ENCODE measurements at regions not wholly inside any gene's neighbourhood (a gene's known extent, or its start where the extent isn't known, plus 50 kb on each side); places are given as distances from the start of the nearest gene placed in this dataset.

DNA sequence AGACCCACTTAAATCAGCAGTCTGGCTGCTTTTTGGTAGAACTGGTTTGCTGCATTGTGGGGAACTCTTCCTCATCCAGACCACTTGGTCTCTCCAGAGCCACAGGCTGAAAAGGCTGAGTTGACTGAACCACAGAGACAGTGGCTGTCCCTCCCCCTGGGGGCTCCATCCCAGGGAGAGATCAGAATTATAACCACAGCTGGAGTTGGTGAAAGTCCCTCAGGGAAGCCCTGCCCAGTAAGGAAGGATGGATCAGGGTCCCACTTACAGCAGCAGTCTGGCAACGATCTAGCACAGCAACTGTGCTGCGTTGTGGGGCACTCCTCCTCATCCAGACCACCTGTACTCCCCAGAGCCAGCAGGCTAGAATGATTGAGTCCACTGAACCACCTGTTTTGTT, 212.7 kb downstream of the SOX3 start:
- Histone ChIP-seq H3K9ac (ENCODE audit: insufficient read depth in 1 of 2, low read depth in 2 of 2, low read length in 2 of 2) (no peak overlapping the region), H2AFZ (ENCODE audit: low read depth, low read length) (no peak overlapping the region), H3K9me3 (replicated peaks; ENCODE audit: control insufficient read depth, insufficient read depth, low read depth, low read length) (no peaks in the 10 kb centered on the region), H3K4me1 (replicated peaks in 1 of 2; ENCODE audit: control insufficient read depth in 2 of 2, insufficient read depth in 2 of 2, low read length in 2 of 2) (no peaks in the 10 kb centered on the region), H3K79me2 (ENCODE audit: control insufficient read depth, insufficient read depth, low read length) (no peaks in the 10 kb centered on the region), H3K4me2 (ENCODE audit: insufficient read depth, low read length) (no peak overlapping the region), H3K36me3 (ENCODE audit: control insufficient read depth, insufficient read depth, low read length) (no peaks in the 10 kb centered on the region), H3K9me1 (ENCODE audit: control insufficient read depth, insufficient read depth, low read length) (no peaks in the 10 kb centered on the region), H3K27ac (ENCODE audit: extremely low read depth, low read depth, low read length) (no peak overlapping the region), H3K27me3 (ENCODE audit: control insufficient read depth in 2 of 2, insufficient read depth in 2 of 2, low read length in 2 of 2) (no peaks in the 10 kb centered on the region), H3K4me3 (no peak overlapping the region), H4K20me1 (replicated peaks; ENCODE audit: control insufficient read depth, insufficient read depth, low read length) (no peaks in the 10 kb centered on the region)
- in situ Hi-C loops (cut with MboI) (no loop called here), intact Hi-C loops (cut with micrococcal nuclease) (no loop called here)
- ChIA-PET CTCF (ENCODE audit: low intra/inter-chr PET ratio) (no interaction called here), POLR2A (no interaction called here)
- DNase-seq (ENCODE audit: extremely low read depth in 1 of 4, low spot score in 3 of 4): no peak
- no CpG with 5 or more reads among the region's 2 CpGs for WGBS (ENCODE audit: insufficient coverage, low coverage, missing lambda C conversion rate)
- TF ChIP-seq SRSF3 (IDR thresholded peaks at IDR 0.05; ENCODE audit: insufficient read depth, low read length): no peak
- TF ChIP-seq HDAC3 (IDR thresholded peaks at IDR 0.05; ENCODE audit: borderline replicate concordance, partially characterized antibody): no peak
- TF ChIP-seq TCFL5 (CRISPR knock-in tag; conservative IDR thresholded peaks at IDR 0.05): no peak
- FAIRE-seq: no peak
- no TSS peak for BruUV-seq (replicated peaks)
- no peak for ATAC-seq

DNA sequence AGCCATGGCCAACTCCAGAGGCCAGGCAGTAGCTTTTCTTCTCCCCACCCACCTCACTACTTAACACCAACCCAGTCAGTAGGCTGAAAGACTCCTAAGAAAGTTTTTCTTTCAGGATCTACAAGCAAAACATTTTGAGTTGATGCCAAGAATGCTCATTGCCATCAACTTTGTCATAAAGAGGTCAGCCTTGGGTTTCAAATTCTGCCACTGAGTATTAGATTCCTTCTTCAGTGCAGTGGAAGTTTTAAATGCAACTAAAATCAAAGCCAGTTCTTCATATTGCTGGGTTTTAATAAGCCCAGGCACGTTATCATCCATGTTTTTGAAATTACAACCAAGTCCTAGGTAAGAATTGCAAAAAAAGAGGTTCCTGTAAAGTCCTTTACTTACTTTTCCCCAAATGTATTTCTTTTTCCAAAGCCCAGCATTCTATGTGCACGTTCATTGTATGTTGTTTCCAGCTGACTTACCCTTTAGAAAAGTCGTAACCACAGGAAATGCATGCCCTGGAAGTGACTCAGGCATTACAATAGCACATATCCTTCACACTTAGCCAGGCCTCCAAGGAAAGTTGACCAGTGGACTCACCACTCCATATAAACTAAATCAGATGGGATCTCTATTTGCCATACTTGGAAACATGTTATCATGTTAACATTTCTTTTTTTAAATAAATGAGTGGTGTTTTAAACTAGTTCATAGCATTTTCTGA, 229.9 kb downstream of the SOX3 start:
- BruUV-seq (replicated peaks): no TSS peak
- ATAC-seq (no peak), DNase-seq (ENCODE audit: extremely low read depth in 1 of 4, low spot score in 3 of 4) (no peak), FAIRE-seq (no peak)
- ChIA-PET POLR2A (interaction anchor here (0.6 kb wide), 1 partner anchor 15 kb away, joined by 4 read pairs; no protein-coding TSS in a partner anchor), CTCF (ENCODE audit: low intra/inter-chr PET ratio) (no interaction called here)
- H3K36me3 ChIP-seq (ENCODE audit: control insufficient read depth, insufficient read depth, low read length): no peaks in the 10 kb centered on the region
- intact Hi-C loops (cut with micrococcal nuclease) (no loop called here), in situ Hi-C loops (cut with MboI) (no loop called here)
- no peaks in the 10 kb centered on the region for H3K9me3 ChIP-seq (replicated peaks; ENCODE audit: control insufficient read depth, insufficient read depth, low read depth, low read length)
- no peak overlapping the region for H2AFZ ChIP-seq (ENCODE audit: low read depth, low read length)
- H3K27ac ChIP-seq (ENCODE audit: extremely low read depth, low read depth, low read length): no peak overlapping the region
- no peaks in the 10 kb centered on the region for H3K27me3 ChIP-seq (ENCODE audit: control insufficient read depth in 2 of 2, insufficient read depth in 2 of 2, low read length in 2 of 2)
- H3K9me1 ChIP-seq (ENCODE audit: control insufficient read depth, insufficient read depth, low read length): no peaks in the 10 kb centered on the region
- H4K20me1 ChIP-seq (replicated peaks; ENCODE audit: control insufficient read depth, insufficient read depth, low read length): no peaks in the 10 kb centered on the region
- H3K4me2 ChIP-seq (ENCODE audit: insufficient read depth, low read length): no peak overlapping the region
- 0% methylated on average over 3 of the region's 3 CpGs for WGBS (ENCODE audit: insufficient coverage, low coverage, missing lambda C conversion rate)
- H3K4me1 ChIP-seq (replicated peaks in 1 of 2; ENCODE audit: control insufficient read depth in 2 of 2, insufficient read depth in 2 of 2, low read length in 2 of 2): no peaks in the 10 kb centered on the region
- H3K4me3 ChIP-seq: no peak overlapping the region
- H3K79me2 ChIP-seq (ENCODE audit: control insufficient read depth, insufficient read depth, low read length): no peaks in the 10 kb centered on the region
- no peak overlapping the region for H3K9ac ChIP-seq (ENCODE audit: insufficient read depth in 1 of 2, low read depth in 2 of 2, low read length in 2 of 2)
- TF ChIP-seq, protein P1, sequence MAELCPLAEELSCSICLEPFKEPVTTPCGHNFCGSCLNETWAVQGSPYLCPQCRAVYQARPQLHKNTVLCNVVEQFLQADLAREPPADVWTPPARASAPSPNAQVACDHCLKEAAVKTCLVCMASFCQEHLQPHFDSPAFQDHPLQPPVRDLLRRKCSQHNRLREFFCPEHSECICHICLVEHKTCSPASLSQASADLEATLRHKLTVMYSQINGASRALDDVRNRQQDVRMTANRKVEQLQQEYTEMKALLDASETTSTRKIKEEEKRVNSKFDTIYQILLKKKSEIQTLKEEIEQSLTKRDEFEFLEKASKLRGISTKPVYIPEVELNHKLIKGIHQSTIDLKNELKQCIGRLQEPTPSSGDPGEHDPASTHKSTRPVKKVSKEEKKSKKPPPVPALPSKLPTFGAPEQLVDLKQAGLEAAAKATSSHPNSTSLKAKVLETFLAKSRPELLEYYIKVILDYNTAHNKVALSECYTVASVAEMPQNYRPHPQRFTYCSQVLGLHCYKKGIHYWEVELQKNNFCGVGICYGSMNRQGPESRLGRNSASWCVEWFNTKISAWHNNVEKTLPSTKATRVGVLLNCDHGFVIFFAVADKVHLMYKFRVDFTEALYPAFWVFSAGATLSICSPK (IDR thresholded peaks at IDR 0.05; ENCODE audit: borderline replicate concordance): no peak
- TF ChIP-seq RBM25 (IDR thresholded peaks at IDR 0.05; ENCODE audit: low read depth, low read length, severe bottlenecking): no peak
- no peak for TF ChIP-seq ZNF24 (IDR thresholded peaks at IDR 0.05)
- no peak for TF ChIP-seq ELF1 (tag; IDR thresholded peaks at IDR 0.05)
- no peak for TF ChIP-seq IRF2 (CRISPR knock-in tag; IDR thresholded peaks at IDR 0.05)
- TF ChIP-seq POLR3G (IDR thresholded peaks at IDR 0.05; ENCODE audit: extremely low read depth, insufficient read length, insufficient replicate concordance): no peak
- TF ChIP-seq ZNF143 (CRISPR knock-in tag; IDR thresholded peaks at IDR 0.05): no peak
- no peak for TF ChIP-seq ZNF184 (CRISPR knock-in tag; IDR thresholded peaks at IDR 0.05)
- no peak for TF ChIP-seq EGR1 (conservative IDR thresholded peaks at IDR 0.05)
- TF ChIP-seq, protein P2, sequence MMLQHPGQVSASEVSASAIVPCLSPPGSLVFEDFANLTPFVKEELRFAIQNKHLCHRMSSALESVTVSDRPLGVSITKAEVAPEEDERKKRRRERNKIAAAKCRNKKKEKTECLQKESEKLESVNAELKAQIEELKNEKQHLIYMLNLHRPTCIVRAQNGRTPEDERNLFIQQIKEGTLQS (IDR thresholded peaks at IDR 0.05): no peak
- TF ChIP-seq, protein P2 (CRISPR knock-in tag; conservative IDR thresholded peaks at IDR 0.05): no peak
- TF ChIP-seq ILF3 (IDR thresholded peaks at IDR 0.05; ENCODE audit: borderline replicate concordance): no peak
